CD4-positive, alpha-beta T cell (primary cell): ENCODE measurements at regions not wholly inside any gene's neighbourhood (a gene's known extent, or its start where the extent isn't known, plus 50 kb on each side); places are given as distances from the start of the nearest gene placed in this dataset.

Experiments
- ATAC-seq: fragments of 200-7000 bp; cut with Tn5 transposase; one replicate; pipeline ENCODE4 v1.10.0; 2022; ENCODE audit warnings: mild to moderate bottlenecking; ENCODE audit not compliant: poor library complexity
- CTCF ChIA-PET: fragments of 350-600 bp; sonication (Branson Sonifier 250); formaldehyde crosslinking; loops from one replicate; lab custom pipeline; 2021; ENCODE audit warnings: antibody characterized with exemption, inconsistent platforms; lab: Charles Lee
- POLR2A ChIA-PET: fragments of 350-600 bp; sonication (Branson Sonifier 250); formaldehyde crosslinking; loops from one replicate; lab custom pipeline; 2021; ENCODE audit warnings: antibody characterized with exemption, inconsistent platforms; lab: Charles Lee
- DNase-seq, 14 experiments: peaks; one replicate each; pipeline ENCODE4 v3.0.0-alpha.2; 2013 to 2020; ENCODE audit warnings: mixed read lengths in 2 of 14
- H3K27ac ChIP-seq, 2 donors: one replicate each; pipeline versions ENCODE4 v1.5.1 to v1.7.0; 2013; ENCODE audit warnings: low read length in 2 of 2, low read depth in 1 of 2, mild to moderate bottlenecking in 1 of 2
- H3K27me3 ChIP-seq, 2 experiments: 1 replicate in 1 of 2; 2 replicates in 1 of 2; pipeline versions ENCODE4 v1.6.1 to v1.7.0; 2013; ENCODE audit warnings: low read length in 2 of 2, control low read depth in 1 of 2, mild to moderate bottlenecking in 1 of 2, moderate library complexity in 1 of 2; ENCODE audit not compliant: insufficient read depth in 2 of 2, control insufficient read depth in 1 of 2
- H3K36me3 ChIP-seq: one replicate; pipeline ENCODE4 v1.6.1; 2013; ENCODE audit warnings: low read length, control low read depth; ENCODE audit not compliant: insufficient read depth
- H3K4me1 ChIP-seq: one replicate; pipeline ENCODE4 v1.6.1; 2013; ENCODE audit warnings: low read length, control low read depth; ENCODE audit not compliant: insufficient read depth
- H3K4me3 ChIP-seq: one replicate; pipeline ENCODE4 v1.5.1; 2013; ENCODE audit warnings: mild to moderate bottlenecking, low read length, moderate library complexity
- H3K9me3 ChIP-seq, 2 experiments: 1 replicate in 1 of 2; 2 replicates in 1 of 2; pipeline versions ENCODE4 v1.6.1 to v1.7.0; 2013; ENCODE audit warnings: low read length in 2 of 2, mild to moderate bottlenecking in 2 of 2, control low read depth in 1 of 2, moderate library complexity in 1 of 2; ENCODE audit not compliant: control insufficient read depth in 1 of 2, insufficient read depth in 1 of 2
- H3K27ac Mint-ChIP-seq: one replicate; pipeline ENCODE4 v1.8.0; 2020; ENCODE audit warnings: mixed read lengths
- H3K27me3 Mint-ChIP-seq: one replicate; pipeline ENCODE4 v1.8.0; 2021; ENCODE audit warnings: mixed read lengths
- H3K36me3 Mint-ChIP-seq: one replicate; pipeline ENCODE4 v1.8.0; 2021; ENCODE audit warnings: low read depth, mixed read lengths
- H3K4me1 Mint-ChIP-seq: one replicate; pipeline ENCODE4 v1.8.0; 2021; ENCODE audit warnings: low read depth, mixed read lengths
- H3K4me3 Mint-ChIP-seq: one replicate; pipeline ENCODE4 v1.8.0; 2020; ENCODE audit warnings: mild to moderate bottlenecking, mixed read lengths
- H3K9me3 Mint-ChIP-seq: one replicate; pipeline ENCODE4 v1.8.0; 2020; ENCODE audit warnings: mixed read lengths
- CTCF ChIP-seq: fragments of 200-600 bp; IDR thresholded peaks from one replicate; pipeline ENCODE4 v1.8.0; 2022; ENCODE audit warnings: antibody characterized with exemption, mild to moderate bottlenecking
- intact Hi-C, 2 experiments: fragments of 100-400 bp; cut with DNase I in 1 of 2; cut with micrococcal nuclease in 1 of 2; formaldehyde crosslinking; loops; one replicate each; pipeline versions ENCODE4 v1.15.1 to v1.9.0; 2023 to 2025; cut with DNase I, micrococcal nuclease

GRCh38 chr18:6509417-6509816, 94.7 kb upstream of the L3MBTL4 start:
- ATAC-seq (no peak), DNase-seq (no peak)
- ChIA-PET CTCF (no interaction called here), POLR2A (no interaction called here)
- Histone ChIP-seq H3K4me3 (no peak overlapping the region), H3K36me3 (no peaks in the 10 kb centered on the region), H3K9me3 (peaks cover 0 to 7% of the 10 kb centered on the region in 2 experiments), H3K27ac (no peak overlapping the region), H3K27me3 (no peaks in the 10 kb centered on the region), H3K4me1 (no peaks in the 10 kb centered on the region)
- no peak overlapping the region for H3K4me3 Mint-ChIP-seq
- no peaks in the 10 kb centered on the region for H3K27me3 Mint-ChIP-seq
- intact Hi-C loops = no loop called here
- no peaks in the 10 kb centered on the region for H3K4me1 Mint-ChIP-seq
- H3K27ac Mint-ChIP-seq = no peak overlapping the region
- peaks cover 3% of the 10 kb centered on the region for H3K9me3 Mint-ChIP-seq
- no peaks in the 10 kb centered on the region for H3K36me3 Mint-ChIP-seq
- TF ChIP-seq CTCF = no peak

- POLR2A ChIA-PET = no interaction called here
- H3K27me3 ChIP-seq = no peaks in the 10 kb centered on the region
- Mint-ChIP-seq H3K4me1 (no peaks in the 10 kb centered on the region), H3K27me3 (no peaks in the 10 kb centered on the region), H3K4me3 (no peak overlapping the region), H3K27ac (no peak overlapping the region), H3K9me3 (peaks cover 3% of the 10 kb centered on the region), H3K36me3 (no peaks in the 10 kb centered on the region)
- peaks cover 0 to 7% of the 10 kb centered on the region in 2 experiments for H3K9me3 ChIP-seq
- DNase-seq = no peak
- no peak overlapping the region for H3K27ac ChIP-seq
- no peaks in the 10 kb centered on the region for H3K4me1 ChIP-seq
- no peak for ATAC-seq
- H3K36me3 ChIP-seq = no peaks in the 10 kb centered on the region
- intact Hi-C loops = no loop called here
- no peak for TF ChIP-seq CTCF
- no peak overlapping the region for H3K4me3 ChIP-seq
- CTCF ChIA-PET = no interaction called here
These were observed 95.1 kb upstream of the L3MBTL4 start for GRCh38 chr18:6509832-6510231.

- CTCF ChIA-PET = no interaction called here
- Histone ChIP-seq H3K36me3 (no peaks in the 10 kb centered on the region), H3K4me3 (no peak overlapping the region), H3K27me3 (no peaks in the 10 kb centered on the region), H3K27ac (no peak overlapping the region), H3K4me1 (no peaks in the 10 kb centered on the region), H3K9me3 (peaks cover 0 to 3% of the 10 kb centered on the region in 2 experiments)
- POLR2A ChIA-PET = no interaction called here
- Mint-ChIP-seq H3K36me3 (no peaks in the 10 kb centered on the region), H3K27ac (no peak overlapping the region), H3K9me3 (peaks cover 10% of the 10 kb centered on the region), H3K27me3 (no peaks in the 10 kb centered on the region), H3K4me1 (no peaks in the 10 kb centered on the region), H3K4me3 (no peak overlapping the region)
- ATAC-seq (no peak), DNase-seq (no peak)
- intact Hi-C loops = no loop called here
- TF ChIP-seq CTCF = no peak
These were observed 106.2 kb upstream of the L3MBTL4 start for GRCh38 chr18:6520901-6521300.
